Gastroesophageal sphincter (tissue), 4 donors: ENCODE measurements at regions not wholly inside any gene's neighbourhood (a gene's known extent, or its start where the extent isn't known, plus 50 kb on each side); places are given as distances from the start of the nearest gene placed in this dataset.

ENCODE experiments used
- ATAC-seq: fragments of 150-250 bp; one replicate; pipeline ENCODE4 v1.9.1; 2016; ENCODE audit warnings: mild to moderate bottlenecking, moderate library complexity
- H3K27ac ChIP-seq, 4 donors: fragments of 200-600 bp; sonication (generic) in 3 of 4; 1 replicate in 3 of 4; 2 replicates in 1 of 4; pipeline ENCODE4 v1.5.1; 2016 to 2019
- H3K27me3 ChIP-seq: fragments of 200-600 bp; sonication (generic); one replicate; pipeline ENCODE4 v1.5.1; 2019
- H3K36me3 ChIP-seq, 2 donors: fragments of 200-600 bp; sonication (generic); one replicate each; pipeline ENCODE4 v1.5.1; 2019; ENCODE audit warnings: control low read depth in 1 of 2
- H3K4me1 ChIP-seq, 3 donors: fragments of 200-600 bp; sonication (generic); 1 replicate in 2 of 3; 2 replicates in 1 of 3; pipeline ENCODE4 v1.5.1; 2016 to 2019; ENCODE audit warnings: control low read depth in 2 of 3
- H3K4me3 ChIP-seq, 2 donors: fragments of 200-600 bp; sonication (generic); one replicate each; pipeline ENCODE4 v1.5.1; 2019; ENCODE audit warnings: mild to moderate bottlenecking in 1 of 2, moderate library complexity in 1 of 2
- H3K9me3 ChIP-seq, 3 donors: fragments of 200-600 bp; sonication (generic); one replicate each; pipeline ENCODE4 v1.5.1; 2017 to 2019; ENCODE audit warnings: control low read depth in 2 of 3
- EP300 ChIP-seq: sonication (generic); formaldehyde crosslinking; IDR thresholded peaks from one replicate; pipeline ENCODE4 v1.6.1; 2017; ENCODE audit warnings: antibody characterized with exemption, mild to moderate bottlenecking
- POLR2A ChIP-seq, 2 donors: fragments of 450-650 bp; IDR thresholded peaks; one replicate each; pipeline ENCODE4 v1.6.1; 2017; ENCODE audit warnings: antibody characterized with exemption in 2 of 2, mild to moderate bottlenecking in 2 of 2, moderate library complexity in 1 of 2
- POLR2AphosphoS5 ChIP-seq: sonication (generic); formaldehyde crosslinking; IDR thresholded peaks from one replicate; pipeline ENCODE4 v1.6.1; 2017; ENCODE audit warnings: antibody characterized with exemption
- WGBS, 2 donors: methylation state at CpG; one replicate each; pipeline ENCODE4 v1.1.5; 2018; ENCODE audit warnings: low coverage in 1 of 2; 5-methylcytosine and 5-hydroxymethylcytosine counted together
- TF ChIP-seq, protein P1 (sequence below), 4 experiments: fragments of 200-600 bp in 2 of 4; fragments of 450-650 bp in 2 of 4; sonication (generic) in 1 of 4; IDR thresholded peaks; one replicate each; pipeline ENCODE4 v1.5.1; 2017 to 2019; ENCODE audit warnings: antibody characterized with exemption in 4 of 4, mild to moderate bottlenecking in 2 of 4, moderate library complexity in 2 of 4

DNA sequence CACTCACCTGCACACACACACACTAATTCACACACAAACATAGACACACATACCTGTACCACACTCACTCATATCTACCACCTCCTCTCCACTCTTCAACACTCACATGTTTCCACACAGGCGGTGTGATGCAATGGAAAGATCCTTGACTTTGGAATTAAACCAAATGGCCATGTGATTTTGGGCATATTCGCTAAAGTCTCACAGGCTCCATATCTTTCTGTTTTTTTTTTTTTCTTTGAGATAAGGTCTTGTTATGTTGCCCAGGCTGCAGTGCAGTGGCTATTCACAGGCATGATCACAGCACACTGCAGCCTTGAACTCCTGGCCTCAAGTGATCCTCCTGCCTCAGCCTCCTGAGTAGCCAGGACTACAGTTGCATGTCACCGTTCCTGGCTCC lies 91.1 kb upstream of the MEX3C start:
- Histone ChIP-seq H3K4me1 (no peaks in the 10 kb centered on the region), H3K36me3 (no peaks in the 10 kb centered on the region), H3K9me3 (no peaks in the 10 kb centered on the region), H3K27ac (no peak overlapping the region), H3K4me3 (no peak overlapping the region), H3K27me3 (peaks cover 5% of the 10 kb centered on the region)
- ATAC-seq: no peak
- TF ChIP-seq EP300: no peak
- TF ChIP-seq POLR2AphosphoS5: no peak
- TF ChIP-seq, protein P1, sequence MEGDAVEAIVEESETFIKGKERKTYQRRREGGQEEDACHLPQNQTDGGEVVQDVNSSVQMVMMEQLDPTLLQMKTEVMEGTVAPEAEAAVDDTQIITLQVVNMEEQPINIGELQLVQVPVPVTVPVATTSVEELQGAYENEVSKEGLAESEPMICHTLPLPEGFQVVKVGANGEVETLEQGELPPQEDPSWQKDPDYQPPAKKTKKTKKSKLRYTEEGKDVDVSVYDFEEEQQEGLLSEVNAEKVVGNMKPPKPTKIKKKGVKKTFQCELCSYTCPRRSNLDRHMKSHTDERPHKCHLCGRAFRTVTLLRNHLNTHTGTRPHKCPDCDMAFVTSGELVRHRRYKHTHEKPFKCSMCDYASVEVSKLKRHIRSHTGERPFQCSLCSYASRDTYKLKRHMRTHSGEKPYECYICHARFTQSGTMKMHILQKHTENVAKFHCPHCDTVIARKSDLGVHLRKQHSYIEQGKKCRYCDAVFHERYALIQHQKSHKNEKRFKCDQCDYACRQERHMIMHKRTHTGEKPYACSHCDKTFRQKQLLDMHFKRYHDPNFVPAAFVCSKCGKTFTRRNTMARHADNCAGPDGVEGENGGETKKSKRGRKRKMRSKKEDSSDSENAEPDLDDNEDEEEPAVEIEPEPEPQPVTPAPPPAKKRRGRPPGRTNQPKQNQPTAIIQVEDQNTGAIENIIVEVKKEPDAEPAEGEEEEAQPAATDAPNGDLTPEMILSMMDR (IDR thresholded peaks at IDR 0.05): no peak
- TF ChIP-seq POLR2A (IDR thresholded peaks at IDR 0.05): no peak
- WGBS, 2 donors: 77 to 89% methylated on average over 3 of the region's 3 CpGs

DNA sequence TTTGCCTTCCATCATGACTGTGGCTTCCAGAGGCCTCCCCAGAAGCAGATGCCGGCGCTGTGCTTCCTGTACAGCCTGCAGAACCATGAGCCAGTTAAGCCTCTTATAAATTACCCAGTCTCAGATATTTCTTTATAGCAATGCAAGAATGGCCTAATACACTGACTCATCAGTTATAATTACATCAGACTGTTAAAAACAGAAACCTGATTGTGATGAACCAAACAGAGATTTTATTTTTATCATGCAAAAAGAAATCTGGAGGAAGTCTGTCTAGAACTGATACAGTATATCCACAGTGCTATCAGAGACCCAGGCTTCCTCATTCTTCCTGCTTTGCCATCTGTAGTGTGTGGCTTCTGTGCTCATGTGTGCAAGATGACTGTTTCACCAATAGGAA lies 93.4 kb upstream of the MEX3C start:
- ATAC-seq: no peak
- TF ChIP-seq POLR2AphosphoS5 (no peak), EP300 (no peak), POLR2A (IDR thresholded peaks at IDR 0.05) (no peak)
- TF ChIP-seq, protein P1 (IDR thresholded peaks at IDR 0.05): no peak
- 80 to 90% methylated on average over 1 to 2 of the region's 2 CpGs for WGBS, 2 donors
- Histone ChIP-seq H3K4me3 (no peak overlapping the region), H3K27ac (no peak overlapping the region), H3K27me3 (no peaks in the 10 kb centered on the region), H3K4me1 (no peaks in the 10 kb centered on the region), H3K36me3 (no peaks in the 10 kb centered on the region), H3K9me3 (no peaks in the 10 kb centered on the region)

DNA sequence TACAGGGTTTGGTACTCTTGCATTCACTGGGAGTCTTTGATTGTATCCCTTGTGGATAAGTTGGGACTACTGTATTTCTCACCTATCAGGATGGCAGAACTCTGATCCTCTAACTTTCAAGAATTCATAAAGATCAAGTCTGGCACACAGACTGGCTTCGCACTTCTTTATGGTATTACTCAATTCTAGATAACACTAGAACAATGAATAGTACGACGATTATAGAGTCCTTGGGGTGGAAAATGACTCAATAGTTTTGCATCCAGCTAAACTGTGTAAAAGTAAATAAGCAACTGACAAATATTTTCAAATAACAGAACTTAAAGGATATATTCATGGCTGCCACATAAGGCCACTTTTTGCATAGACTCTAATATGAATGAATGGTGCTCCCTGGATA lies 103.4 kb upstream of the MEX3C start:
- ATAC-seq: no peak
- TF ChIP-seq, protein P1 (IDR thresholded peaks at IDR 0.05): no peak
- no peak for TF ChIP-seq POLR2AphosphoS5
- TF ChIP-seq EP300: no peak
- no peak for TF ChIP-seq POLR2A (IDR thresholded peaks at IDR 0.05)
- no peaks in the 10 kb centered on the region for H3K4me1 ChIP-seq
- H3K4me3 ChIP-seq: no peak overlapping the region
- no peaks in the 10 kb centered on the region for H3K27me3 ChIP-seq
- 84% methylated on average over 3 of the region's 3 CpGs for WGBS, 2 donors
- peaks cover 0 to 11% (median 0%) of the 10 kb centered on the region in 3 donors for H3K9me3 ChIP-seq
- no peaks in the 10 kb centered on the region for H3K36me3 ChIP-seq
- H3K27ac ChIP-seq: no peak overlapping the region

DNA sequence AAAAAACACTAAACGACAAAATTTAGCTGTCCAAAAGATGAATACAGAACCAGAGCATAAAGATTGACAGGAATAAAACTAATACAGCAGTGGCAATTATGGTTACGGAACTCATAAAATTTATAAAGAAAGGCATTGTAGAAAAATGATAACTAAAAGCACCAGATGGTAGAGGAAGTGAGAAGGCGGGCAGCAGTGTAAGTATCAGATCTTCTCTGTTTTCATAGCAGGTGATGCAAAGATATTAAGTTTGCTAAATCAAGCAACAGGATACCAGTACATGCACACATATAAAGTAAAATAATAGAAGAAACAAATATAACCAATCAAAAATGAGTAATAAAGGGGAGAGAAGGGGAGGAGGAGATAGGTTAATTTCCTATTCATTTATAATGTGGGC lies 103.9 kb upstream of the MEX3C start:
- TF ChIP-seq POLR2AphosphoS5 (no peak), EP300 (no peak), POLR2A (IDR thresholded peaks at IDR 0.05) (no peak)
- TF ChIP-seq, protein P1 (IDR thresholded peaks at IDR 0.05): no peak
- H3K4me1 ChIP-seq: no peaks in the 10 kb centered on the region
- H3K9me3 ChIP-seq: peaks cover 0 to 15% (median 0%) of the 10 kb centered on the region in 3 donors
- H3K27me3 ChIP-seq: no peaks in the 10 kb centered on the region
- H3K36me3 ChIP-seq: no peaks in the 10 kb centered on the region
- no peak for ATAC-seq
- WGBS, 2 donors: 66 to 71% methylated on average over 3 of the region's 3 CpGs
- H3K4me3 ChIP-seq: no peak overlapping the region
- H3K27ac ChIP-seq: no peak overlapping the region

DNA sequence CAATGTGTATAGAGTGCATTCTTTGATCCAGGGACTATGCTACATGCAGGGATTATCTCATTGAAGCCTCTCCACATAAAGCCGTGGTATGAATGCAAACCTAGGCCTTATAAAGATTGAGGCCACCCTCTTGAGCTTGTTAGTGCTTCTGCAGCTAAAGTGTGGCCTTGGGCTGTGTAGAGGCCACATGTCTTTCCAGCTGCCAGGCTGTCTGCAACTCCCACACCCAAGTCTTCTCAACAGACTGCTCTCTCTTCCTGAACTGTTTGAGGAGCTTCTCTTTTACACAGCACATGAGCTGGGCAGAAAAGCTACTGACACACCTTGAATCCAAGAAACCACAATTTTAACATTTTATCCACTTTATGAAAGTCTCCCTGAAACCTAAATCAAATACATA lies 119.2 kb upstream of the MEX3C start:
- WGBS, 2 donors: 60 to 80% methylated on average over 1 of the region's 1 CpG
- Histone ChIP-seq H3K27me3 (no peaks in the 10 kb centered on the region), H3K9me3 (no peaks in the 10 kb centered on the region), H3K4me1 (no peaks in the 10 kb centered on the region), H3K36me3 (no peaks in the 10 kb centered on the region), H3K27ac (no peak overlapping the region), H3K4me3 (no peak overlapping the region)
- TF ChIP-seq, protein P1 (IDR thresholded peaks at IDR 0.05): no peak
- TF ChIP-seq POLR2A (IDR thresholded peaks at IDR 0.05): no peak
- no peak for TF ChIP-seq EP300
- no peak for TF ChIP-seq POLR2AphosphoS5
- no peak for ATAC-seq
